ENCODE measurements at regions not wholly inside any gene's neighbourhood (a gene's known extent, or its start where the extent isn't known, plus 50 kb on each side); places are given as distances from the start of the nearest gene placed in this dataset.

GRCh38 chr20:43840382-43841070 lies 74.1 kb upstream of the TOX2 start:
- TF ChIP-seq CTCF (IDR thresholded peaks at IDR 0.05) (no peak), POLR2A (IDR thresholded peaks at IDR 0.05) (no peak)
